Activated T-cell treated with anti-CD3 and anti-CD28 coated beads for 1 hour (primary cell): ENCODE measurements at regions not wholly inside any gene's neighbourhood (a gene's known extent, or its start where the extent isn't known, plus 50 kb on each side); places are given as distances from the start of the nearest gene placed in this dataset.

Experiments used
- DNase-seq: peaks from one replicate; pipeline ENCODE4 v3.0.0-alpha.2; 2020; ENCODE audit warnings: low read depth

DNA sequence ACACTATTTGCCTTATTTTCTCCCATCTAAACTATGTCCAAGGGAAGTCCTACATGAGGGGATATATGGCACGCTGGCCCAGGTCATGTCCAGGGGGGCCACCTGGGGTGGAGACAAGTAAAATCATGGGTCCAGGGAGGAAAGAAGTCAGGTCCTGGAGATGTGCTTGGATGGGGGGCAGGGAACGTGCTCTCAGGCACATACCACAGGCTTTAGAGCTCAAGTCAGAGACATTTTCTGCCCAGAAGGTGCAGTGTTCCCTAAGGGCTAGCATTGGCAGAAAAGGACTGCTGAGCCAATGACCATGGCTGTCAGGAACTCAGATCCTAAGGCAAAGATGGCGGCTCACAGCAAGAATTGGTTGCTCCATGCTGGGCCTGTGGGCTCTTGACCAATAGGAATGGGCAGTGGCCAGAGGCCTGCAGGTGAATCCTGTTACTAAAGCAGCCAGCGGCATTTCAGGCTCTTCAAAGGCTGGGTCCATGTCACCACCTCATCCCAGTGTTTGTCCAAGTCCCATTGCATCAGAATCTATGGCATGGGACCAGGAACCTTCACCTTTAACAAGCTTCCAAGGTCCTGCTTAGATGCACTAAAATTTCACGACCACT is 175.0 kb downstream of the RPLP1 start:
- no peak for DNase-seq

DNA sequence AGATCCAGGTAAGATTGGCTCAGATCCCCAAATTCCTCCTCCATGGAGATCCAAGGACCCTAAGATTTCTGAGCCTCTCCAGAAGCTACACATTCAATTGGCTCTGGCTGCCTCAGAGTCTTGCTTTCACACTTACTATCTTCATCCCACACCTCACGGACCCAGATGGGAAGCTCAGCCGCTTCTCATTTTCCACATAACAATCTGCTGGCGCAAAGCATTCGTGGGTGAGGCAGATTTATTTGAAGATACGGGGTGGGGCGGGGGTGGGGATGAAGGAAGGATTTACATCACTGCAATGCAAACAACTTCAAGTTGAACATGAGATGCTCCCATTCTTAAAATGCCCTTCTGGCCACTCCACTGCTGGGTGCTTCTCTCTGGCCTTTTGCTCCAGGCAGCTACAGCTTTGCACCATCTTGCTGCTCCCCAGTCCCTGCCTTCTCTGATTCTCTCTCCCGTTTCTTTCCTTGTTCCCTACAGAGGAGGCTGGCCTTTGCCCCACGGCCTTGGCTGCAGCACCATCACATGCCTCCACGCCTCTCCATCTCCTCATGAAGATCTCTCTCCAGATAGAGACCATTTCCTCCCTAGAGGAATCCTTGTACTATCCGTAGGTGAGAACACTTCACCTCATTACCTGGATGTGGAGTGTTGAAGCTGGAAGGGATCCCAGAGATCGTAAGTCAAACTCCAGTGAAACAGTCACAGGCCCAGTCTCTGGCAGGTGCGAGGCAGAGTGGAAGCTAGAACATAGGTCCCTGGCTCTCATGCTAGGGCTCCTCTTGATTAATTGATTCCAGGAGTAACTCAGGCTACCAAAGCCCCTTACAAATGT is 175.9 kb downstream of the RPLP1 start:
- no peak for DNase-seq

DNA sequence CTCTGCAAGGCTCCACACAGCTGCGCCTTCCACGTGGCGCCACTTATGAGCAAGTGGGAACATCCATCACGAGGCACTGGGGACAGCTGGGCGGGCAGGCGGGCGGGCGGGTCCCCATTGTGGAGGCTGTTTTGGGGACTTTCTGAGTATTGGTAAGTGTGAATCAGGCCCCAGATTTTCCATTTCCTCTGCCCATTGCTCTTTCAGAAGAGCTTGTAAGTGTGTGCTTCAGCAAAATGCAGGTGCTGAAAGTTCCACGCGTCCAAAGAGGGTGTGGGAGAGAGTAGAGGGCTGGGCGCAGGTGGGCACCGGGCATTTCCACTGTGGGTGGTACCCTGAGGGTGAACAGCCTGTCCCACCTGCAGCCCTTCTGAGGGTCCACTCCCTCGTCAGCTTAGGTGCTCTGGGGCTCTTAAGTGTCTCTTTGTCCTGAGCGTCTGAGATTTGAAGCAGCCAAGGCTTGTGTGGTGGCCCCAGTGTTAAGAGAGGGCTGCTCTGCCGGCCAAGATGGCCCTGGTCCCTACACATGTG is 177.1 kb downstream of the RPLP1 start:
- DNase-seq = no peak

DNA sequence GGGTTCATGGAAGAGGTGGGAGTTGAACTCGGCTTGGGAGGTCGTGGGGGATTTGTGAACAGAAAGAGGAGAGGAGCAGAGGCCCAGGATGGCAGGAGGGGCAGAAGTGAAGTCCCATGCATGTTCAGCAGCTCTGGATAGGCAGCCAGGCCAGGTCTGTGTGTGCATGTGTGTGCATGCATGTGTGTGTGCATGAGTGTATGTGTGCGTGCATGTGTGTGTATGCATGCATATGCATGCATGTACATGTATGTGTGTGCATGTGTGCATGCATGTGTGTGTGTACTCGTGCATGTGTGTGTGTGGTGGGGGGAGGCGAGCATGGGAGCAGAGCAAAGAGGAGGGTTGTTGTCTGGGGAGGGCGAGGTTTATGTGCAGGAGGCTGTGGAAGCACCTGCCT is 178.4 kb downstream of the RPLP1 start:
- no peak for DNase-seq

DNA sequence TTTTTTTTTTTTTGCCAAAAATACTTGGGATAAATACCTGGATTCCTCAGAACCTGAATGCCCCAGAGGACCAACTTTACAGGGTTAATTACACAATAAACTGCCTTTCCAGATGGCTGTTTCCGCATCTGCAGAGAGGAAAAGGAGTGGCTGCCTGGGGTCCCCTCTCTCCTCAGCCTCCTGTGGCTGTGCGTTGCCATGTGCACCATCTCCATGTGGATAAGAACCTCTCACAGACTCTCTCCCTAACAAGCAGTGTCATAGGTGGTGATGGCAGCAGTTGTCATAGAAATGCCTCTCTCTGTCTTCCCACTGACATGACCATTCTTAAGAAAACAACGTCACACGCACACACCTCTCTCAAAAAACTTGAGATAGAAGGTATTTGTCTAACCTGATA is 179.4 kb downstream of the RPLP1 start:
- no peak for DNase-seq

DNA sequence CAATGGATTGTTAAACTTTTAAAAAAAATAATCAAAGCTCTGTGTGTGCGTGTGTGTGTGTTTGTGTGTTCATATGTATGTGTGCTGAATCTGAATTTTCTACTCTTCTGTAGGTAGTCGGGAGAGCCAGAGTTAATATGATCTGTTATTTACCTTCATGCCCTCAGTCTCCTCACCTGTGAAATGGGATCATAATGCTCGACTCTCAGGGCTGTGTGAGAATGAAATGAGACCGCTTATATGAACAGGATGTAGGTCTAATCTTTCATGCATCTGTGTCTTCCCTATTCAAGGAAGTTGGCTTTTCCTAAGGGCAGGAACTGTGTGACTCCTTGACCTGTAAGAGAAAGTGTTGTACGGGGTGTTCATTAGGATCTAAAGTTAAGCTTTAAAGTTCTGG is 182.2 kb downstream of the RPLP1 start:
- DNase-seq = no peak

DNA sequence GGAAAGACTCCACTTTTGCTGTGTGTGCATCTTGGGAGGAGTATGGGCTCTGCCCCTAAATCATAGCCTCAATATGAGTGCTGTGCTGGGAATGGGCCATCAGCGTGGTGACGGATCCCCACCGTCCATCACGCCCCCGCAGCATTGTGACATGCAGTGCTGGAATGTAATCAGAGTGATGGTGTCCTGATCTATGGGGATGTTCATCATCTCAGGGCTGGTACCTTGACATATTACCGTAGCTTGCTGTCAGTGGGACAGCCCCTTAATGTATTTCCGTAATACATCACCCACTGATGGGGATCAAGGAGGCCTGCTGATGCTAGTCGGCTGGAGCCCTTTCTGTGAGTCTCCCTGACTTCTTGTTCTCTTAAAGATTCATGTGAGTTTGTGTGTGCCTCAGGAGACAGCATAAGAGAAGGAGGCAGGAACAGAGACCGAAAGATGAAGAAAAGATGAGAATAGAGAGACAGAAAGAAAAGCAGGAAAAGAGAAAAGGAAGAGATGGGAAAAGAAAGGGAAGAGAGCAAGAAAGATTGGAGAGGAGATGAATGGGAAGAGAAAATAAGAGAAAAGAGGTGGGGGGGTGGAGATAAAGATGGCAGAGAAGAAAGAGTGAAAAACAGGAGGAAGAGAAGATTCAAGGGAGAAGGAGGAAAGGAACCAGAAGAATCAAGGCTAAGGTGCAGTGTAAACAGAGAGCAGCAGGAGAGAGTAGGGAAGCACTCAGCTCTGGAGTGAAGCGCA is 183.7 kb downstream of the RPLP1 start:
- no peak for DNase-seq

DNA sequence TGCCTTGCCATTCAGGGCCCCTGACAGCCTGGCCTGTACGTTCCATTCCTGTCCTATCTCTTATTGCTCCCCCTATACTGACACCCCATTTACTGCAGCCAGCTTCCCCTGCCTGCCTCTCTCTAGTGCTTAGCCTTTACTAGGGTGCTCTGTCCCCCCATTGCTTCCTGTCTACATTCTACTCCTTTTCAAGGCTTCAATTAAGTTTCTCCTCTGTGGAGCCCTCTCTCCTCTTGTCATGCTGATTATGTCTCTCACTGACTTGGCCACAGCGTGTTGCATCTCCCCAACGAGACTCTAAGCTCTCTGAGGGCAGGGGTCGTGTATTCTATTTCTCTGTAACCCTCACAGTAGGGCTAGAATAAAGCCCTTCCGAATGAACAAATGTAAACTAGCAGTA is 185.2 kb downstream of the RPLP1 start:
- DNase-seq = no peak

DNA sequence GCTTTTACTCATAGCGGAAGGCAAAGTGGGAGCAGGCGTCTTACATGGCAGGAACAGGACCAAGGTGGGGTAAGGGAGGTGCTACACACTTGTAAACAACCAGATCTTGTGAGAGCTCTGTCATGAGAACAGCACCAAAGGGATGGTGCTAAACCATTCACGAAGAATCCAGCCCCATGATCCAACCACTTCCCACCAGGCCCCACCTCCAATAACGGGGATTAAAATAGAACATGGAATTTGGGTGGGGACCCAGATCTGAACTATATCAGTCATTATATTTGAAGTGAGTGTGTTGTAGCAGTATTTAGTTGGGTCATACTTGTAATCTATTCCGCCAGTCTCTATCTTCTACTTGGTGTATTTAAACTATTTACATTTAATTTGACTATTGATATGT is 190.9 kb downstream of the RPLP1 start:
- DNase-seq = no peak

DNA sequence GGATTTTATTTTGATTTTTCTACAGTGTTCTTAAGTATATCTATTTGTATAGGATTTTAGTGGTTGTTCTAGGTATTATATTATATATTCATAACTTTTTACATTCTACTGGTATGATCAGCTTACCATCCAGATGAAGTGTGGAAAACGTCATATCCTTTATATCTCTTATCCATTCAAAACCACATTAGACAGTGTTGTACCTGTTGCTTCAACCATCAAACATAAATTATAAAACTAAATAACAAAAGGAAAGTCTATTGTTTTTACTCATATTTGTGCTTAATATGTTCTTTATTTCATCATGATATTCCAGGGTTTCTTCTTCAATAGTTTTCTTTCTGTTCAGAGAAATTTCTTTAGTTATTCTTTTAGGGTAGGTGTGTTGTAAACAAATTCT is 191.4 kb downstream of the RPLP1 start:
- DNase-seq = no peak

DNA sequence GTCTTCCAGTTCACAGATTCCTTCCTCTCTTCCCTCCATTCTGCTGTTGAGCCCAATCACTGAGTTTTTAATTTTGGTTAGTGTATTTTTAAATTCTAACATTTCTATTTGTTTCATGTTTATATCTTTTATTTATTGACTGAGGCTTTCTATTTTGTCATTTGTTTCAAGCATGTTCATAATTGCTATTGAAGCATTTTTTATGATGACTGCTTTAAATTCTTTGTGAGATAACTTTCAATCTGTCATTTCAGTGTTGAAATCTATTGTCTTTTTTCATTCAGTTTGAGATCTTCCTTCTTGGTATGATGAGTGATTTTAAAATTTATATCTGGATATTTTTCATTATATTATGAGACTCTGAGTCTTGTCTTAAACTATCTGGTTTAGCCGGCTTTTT is 192.3 kb downstream of the RPLP1 start:
- DNase-seq = no peak

DNA sequence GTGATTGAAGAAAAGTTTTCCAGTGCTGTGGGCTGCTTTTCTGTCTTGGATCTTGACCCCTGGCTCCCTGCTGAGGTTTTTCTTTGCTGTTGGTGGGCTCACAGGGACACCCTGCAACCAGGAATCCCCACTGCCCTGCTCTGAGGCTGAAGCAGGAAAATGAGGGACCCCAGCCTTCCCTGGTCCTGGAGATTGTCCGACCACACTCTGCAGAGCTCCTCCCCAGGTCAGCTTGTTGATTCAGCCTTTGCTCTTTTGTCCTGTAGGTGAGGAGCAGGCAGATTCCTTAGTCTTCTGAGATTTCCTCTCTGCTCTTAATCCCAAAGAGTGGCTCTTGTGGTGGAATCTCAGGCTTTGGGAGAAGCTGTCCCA is 194.5 kb downstream of the RPLP1 start:
- DNase-seq = no peak

DNA sequence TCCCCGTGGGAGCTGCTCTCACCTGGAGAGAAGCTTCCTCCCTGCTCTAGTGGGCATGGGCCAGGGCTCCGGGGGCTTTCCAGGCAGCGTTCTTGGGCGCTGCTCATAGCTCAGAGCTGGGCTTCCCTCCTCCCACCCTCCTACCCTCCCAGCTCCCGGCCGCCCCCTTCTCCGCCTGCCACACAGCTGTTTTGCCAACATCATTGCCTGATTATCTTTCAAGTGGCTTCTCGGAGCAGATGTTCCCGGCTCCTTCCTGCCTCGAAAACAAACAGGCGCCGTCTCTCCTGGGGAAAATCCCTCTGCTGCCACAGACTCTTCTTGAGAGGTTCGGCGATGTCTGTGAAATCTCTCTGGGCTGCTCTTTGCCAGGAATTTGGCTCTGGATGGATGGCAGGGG is 195.6 kb downstream of the RPLP1 start:
- no peak for DNase-seq

DNA sequence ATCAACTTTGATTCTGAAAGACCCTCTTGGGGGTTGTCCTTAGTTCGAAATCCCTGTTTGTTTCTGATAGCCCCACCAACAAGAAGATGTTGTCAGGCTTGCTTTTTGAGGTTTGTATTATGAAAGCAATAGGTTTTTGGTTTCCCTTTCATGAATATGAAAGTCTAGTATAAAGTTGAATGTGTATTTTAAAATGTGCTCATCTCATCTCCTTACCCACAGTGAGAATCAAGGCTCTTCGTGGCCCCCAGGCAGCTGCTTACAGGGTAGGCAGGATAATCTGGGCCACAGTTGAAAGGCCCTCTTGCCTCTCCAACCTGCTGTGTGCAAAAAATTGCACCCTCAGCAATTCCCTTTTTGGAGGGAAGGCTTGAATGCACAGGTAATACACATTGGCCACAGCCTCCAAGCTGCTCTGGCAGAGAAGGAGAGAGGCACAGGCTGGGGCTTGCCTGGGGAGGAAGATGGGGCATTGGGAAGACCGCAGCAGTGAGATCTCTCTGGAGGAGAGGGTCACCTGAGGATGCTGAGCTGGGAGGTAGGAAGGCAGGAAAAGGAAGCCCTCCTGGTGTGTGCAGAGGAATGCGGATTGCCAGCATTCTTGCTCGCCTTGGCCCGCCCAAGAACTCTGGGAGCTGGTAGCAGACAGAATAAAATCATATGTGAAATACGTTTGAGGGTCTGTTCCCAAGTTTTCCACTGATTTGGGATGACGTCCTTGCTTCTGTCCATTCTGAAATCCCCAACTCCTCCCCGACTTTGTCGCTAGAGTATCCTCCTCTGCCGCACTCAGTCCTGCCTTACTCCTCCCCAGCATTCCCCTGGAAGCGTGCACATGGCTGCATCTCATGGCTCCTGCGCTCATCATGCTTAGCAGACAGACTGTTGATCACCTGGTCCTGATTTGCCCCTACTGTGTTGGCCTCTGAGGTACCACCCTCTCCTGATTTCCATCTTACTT is 196.4 kb downstream of the RPLP1 start:
- no peak for DNase-seq

DNA sequence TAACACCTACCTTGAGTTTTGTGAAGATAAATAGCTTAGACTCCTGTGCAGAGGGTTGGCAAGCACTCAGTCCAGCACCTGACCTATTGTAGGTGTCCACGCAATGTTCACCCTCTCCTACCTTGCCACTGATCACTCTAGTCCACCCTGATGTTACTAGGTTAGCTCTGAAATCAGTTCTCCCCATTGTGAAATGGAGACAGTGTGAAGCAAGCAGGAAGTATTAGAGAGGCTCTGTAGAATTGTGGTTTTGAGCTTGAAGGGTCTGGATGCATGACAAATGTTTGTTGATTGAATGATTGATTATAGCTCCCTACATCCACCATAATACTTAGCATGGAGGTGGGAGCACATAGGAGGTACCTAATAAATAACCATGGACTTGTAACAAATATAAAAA is 199.7 kb downstream of the RPLP1 start:
- DNase-seq = no peak

DNA sequence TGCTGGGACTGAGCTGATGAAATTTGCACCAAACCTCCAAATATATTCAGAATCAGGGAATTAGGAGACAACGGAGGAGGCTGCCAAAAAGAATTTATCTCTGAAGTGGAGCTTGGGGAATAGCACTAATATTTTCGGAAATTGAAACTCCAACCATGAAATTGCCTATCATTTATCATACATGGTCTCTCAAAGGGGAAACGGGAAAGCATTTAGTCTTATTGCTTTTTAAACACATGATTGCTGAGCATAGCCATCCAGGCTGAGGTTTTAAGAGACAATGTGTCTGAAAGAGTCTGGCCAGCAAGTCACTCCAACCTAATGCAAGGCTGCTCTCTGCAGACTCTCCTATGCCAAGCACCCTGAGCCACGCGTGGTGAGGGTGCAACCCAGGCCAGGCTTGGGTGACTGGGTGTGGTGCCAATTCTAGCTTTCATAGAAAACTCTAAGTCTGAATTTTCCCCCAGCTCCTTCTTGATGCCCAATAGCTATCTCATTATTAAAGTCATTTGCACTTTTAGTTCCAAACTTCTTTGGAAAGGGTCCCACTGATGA is 200.2 kb downstream of the RPLP1 start:
- DNase-seq = no peak

DNA sequence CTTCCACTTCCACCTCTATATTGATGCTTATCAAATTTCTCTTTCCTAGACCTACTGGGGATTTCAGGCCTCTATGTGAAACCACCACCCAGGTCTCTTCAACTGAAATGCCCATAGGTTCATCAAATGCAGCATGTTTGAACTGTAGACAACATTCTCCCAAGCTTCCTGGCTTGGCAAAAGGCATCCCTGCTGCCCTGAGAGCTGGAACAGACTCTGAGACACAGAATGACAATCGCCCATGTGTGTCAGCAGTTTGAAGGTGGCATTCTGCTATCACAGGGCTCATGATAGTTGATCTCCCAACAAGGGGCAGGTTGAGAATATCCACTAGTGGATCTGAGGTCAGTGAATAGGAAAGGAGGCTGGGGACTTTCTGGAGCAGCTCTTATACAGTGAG is 200.7 kb downstream of the RPLP1 start:
- no peak for DNase-seq

DNA sequence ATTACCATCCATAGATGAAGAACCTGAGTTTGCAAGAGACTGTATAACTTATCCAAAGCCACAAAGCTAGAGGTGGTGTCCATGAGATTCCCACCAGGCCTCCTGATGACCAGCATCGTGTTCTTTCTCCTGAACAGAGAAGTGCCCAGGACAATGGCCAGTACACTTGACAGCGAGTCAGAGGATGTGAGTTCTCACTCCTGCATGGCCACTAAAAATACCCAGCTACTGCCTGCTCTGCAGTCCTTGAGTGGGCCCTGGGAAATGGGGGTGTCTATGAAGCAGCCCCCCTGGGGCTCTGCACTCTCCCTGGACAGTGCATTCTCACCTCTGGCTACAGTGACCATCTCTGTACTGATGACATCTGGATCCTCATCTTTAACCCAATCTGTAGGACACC is 201.2 kb downstream of the RPLP1 start:
- no peak for DNase-seq

DNA sequence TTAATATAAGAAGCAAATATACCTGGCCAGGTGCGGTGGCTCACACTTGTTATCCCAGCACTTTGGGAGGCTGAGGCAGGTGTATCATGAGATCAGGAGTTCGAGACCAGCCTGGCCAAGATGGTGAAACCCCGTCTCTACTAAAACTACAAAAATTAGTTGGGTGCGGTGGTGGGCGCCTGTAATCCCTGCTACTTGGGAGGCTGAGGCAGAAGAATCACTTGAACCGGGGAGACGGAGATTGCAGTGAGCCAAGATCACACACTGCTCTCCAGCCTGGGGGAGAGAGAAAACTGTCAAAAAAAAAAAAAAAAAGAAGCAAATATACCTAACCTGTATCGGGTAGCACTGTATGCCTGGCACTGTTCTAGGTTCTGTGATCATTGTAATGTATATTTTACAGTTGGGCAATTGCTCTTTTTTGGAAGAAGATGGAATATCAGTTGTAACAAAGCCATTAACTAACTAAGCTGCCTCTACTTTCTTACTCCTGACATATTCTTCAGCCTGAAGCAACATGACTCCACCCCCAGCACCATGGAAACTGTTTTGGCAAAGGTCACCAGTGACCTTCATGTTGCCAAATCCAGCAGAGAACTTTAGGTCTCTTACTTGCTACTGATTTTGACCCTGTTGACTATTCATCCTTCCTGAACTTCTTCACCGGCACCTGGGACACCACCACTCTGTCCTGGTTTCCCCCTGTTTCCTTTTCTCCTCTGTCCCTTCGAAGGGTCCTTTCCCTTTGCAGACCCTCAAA is 203.8 kb downstream of the RPLP1 start:
- DNase-seq = no peak

DNA sequence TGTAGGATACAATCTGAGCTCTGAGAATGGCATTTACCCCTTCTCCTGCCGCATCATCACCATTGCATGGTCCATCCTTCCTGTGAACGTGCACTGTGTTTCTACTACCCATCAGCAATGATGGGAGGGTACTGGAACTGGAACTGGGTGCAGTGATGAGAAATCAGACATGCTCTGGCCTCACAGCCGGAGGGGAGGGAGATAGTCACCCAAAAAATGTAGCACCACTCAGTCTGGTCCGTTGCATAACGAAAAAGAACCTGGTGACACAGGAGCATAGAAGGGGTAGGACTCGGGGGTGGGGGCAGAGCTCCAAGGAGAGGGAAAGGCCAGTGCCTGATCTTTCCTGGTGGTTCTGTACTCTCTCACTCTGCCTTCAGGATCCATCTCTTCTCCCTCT is 205.0 kb downstream of the RPLP1 start:
- no peak for DNase-seq

DNA sequence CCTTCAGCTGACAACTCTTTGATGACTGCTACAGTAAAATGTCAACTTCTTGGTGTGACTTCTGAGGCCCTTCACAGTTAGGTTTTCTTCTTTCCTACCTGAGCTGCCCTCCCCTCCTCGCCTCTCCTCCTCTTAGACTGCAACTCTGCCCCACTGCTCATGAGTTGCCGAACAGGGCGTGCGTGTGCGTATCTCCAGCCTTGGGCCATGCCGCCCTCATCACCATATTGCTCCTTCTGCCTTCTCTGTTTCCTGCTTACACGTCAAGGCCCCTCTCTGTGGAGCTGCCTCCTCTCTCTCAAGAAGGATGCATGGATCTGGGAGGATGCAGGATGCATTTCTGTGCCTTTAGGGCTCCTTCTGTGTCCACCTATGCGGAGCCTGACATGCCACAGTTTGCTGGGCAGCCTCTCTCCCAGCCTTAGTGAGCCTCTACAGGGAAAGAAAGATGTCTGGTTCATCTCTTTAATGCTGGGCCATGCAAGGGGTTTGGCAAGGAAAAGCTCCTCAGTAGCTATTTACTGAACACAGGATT is 205.9 kb downstream of the RPLP1 start:
- DNase-seq = no peak
